NCI-H1048 (cell line): ENCODE measurements at regions not wholly inside any gene's neighbourhood (a gene's known extent, or its start where the extent isn't known, plus 50 kb on each side); places are given as distances from the start of the nearest gene placed in this dataset.

ENCODE experiments used
- DNase-seq: peaks from one replicate; lab custom pipeline; 2025; lab: John Stamatoyannopoulos, UW

GRCh38 chr5:111869681-111870080, 112.7 kb upstream of the NREP start:
- no peak for DNase-seq

- no peak for DNase-seq
These were observed 108.4 kb upstream of the NREP start for GRCh38 chr5:111865356-111865755.

DNA sequence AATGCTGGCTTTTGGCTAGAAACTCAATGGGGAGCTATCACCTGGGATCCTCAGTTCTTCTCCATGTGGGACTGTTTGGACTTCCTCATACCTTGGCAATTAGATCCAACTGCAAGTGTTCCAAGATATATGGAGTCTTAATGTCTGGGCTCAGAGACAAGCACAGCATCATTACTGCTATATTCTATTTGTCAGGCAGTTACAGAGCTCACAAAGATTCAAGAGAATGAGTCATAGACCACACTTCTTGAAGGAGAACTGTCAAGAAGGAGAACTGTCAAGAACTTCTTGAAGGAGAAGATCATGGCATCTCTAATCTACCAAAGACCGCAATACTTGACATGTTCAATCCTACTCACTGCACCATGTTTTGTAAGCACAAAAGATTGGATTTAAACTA, 106.8 kb upstream of the NREP start:
- no peak for DNase-seq

GRCh38 chr5:111859533-111860270, 102.7 kb upstream of the NREP start:
- DNase-seq = no peak

GRCh38 chr5:111859031-111859430, 102.0 kb upstream of the NREP start:
- DNase-seq = no peak

- no peak for DNase-seq
These were observed 100.6 kb upstream of the NREP start for GRCh38 chr5:111857623-111858022.

GRCh38 chr5:111856876-111857466, 100.0 kb upstream of the NREP start:
- DNase-seq = no peak

DNA sequence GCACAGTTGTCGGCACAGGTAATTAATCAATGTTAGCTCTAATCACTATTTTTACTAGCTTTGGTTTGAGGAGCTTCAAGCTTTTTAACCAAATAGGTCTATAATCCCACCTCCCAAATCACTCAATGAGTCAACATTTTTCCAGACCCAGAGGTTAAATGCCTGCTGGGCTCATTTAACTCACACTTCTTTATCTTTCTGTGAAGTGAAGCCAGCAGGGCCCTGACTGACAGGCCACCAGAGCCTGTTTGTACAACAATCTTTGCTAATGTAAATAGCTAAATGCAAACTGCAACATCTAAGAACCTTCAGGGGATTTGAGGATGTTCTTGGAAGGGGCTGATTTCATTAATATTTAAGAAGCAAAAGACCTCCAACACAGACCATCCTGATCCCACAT, 98.4 kb upstream of the NREP start:
- no peak for DNase-seq

DNA sequence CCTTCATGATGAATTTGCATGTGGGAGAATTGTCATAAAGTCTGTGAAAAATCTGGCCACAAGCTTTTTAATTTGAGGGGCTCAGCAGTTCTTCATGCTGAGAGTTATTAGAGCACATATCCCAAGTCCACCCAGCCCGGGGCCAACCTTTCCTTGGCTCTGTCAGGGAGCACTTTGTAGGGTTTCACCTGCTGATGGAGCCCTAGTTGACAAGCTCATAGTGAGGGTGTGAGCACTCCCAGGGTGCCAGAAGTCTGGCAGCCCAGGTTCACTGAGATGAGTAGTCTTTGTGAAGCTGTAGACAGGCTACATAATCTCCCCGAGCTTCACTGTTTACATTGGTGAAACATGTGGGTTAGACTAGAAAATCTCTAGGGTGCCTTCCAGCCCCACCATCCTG, 97.2 kb upstream of the NREP start:
- DNase-seq = no peak

DNA sequence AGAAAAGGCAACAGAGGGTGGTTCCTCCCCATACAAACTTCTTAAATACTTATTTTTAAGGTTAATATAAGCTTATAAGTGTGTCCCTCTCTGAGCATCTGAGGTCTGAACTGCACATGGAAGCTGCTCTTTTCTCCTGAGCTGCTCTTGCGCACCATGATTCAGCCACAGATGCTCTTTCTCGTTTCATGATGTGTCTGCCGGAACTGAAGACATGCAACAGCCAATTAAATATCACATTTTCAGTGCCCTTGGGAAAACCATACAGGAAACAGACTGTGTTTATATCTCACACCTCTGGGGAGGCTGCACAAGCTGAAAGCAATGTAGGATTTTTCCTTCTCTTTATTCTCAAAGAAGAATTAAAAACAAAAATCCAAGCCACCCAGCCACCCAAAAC, 96.8 kb upstream of the NREP start:
- no peak for DNase-seq

DNA sequence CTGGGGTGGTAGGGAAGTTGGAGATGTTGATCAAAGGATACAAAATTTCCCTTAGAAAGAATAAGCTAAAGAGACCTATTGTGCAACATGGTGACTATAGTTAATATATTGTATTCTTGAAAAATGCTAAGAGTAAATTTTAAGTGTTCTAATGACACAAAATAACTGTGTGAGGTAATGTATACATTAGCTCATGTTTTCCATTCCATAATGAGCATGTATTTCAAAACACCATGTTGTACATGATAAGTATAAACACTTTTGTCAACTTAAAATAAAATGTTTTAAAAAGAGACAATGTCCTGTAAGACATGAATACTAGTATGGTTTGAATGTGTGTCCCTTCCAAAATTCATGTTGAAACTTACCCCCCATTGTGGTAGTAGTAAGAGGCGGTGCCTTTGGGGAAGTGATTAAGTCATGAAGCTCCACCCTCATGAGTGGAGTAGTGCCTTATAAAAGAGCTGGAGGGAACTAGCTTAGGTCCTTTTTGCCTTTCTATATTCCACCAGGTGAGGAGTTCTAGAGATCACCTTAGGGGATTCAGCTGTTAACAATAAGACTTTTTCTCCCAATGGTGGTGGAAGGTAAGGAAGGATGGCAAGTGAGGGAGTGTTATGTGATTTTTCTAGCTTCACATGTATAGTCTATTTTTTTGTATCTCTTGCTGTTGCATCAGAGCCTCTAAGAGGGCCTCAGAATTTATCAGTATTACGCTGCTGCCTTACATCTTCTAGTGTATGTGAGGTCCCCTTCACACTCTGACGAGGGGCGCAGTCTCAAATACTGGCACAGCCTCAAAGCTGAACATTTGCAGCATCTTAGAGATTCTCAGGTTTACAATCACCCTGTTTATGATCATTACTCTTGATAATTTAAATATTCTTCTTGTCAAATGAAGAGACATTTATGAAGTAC, 94.9 kb upstream of the NREP start:
- no peak for DNase-seq

- no peak for DNase-seq
These were observed 91.5 kb upstream of the NREP start for GRCh38 chr5:111848476-111848875.

GRCh38 chr5:111847052-111847925, 90.3 kb upstream of the NREP start:
- no peak for DNase-seq

DNA sequence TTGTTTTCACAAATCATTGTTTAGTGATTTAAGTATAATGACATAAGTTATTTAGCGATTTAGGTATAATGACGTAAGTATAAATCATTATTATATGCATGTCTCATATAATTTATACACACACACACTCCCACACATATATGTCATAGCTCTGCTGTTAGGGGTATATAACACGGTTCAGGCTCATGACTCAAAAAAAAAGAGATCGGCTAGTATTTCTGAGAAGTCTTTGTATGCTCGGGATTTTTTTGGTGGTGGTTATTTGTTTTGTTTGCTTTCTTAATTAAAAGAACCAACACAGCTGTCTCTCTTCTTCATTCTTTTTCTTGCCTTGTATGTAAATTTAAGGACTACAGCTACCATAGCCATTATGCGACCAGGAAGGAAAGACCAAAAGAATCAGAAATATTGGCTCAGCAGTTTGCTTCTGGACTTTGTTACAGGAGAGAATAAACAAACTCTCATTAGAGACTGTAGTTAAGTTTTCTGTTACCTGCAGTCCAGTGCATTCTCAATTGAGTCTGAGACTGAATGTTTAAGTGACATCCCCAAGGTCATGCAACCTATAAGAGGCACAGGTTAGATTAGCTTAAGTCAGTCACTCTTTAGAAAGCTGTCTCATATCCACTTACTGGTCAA, 83.2 kb upstream of the NREP start:
- no peak for DNase-seq

- DNase-seq = no peak
These were observed 82.4 kb upstream of the NREP start for GRCh38 chr5:111839438-111839837.

DNA sequence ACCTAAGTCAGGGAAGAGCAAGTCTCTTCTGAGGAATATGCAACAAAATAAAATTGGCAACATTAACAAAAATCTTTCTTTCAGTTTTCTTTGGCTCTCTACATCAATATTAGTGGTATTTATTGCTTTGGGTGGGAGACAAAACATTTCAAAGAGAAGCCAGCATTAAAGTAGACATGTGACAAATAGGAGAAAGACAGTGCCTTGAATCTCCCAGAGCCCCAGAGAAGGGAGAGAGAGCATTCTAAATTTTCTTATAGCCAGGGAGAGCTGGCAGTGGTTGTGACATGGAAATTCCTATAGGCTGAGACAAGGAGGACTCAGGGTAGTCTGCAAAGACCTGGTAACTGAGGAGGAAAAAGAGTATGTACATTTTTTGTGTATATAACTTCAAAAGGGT, 79.4 kb upstream of the NREP start:
- DNase-seq = no peak

DNA sequence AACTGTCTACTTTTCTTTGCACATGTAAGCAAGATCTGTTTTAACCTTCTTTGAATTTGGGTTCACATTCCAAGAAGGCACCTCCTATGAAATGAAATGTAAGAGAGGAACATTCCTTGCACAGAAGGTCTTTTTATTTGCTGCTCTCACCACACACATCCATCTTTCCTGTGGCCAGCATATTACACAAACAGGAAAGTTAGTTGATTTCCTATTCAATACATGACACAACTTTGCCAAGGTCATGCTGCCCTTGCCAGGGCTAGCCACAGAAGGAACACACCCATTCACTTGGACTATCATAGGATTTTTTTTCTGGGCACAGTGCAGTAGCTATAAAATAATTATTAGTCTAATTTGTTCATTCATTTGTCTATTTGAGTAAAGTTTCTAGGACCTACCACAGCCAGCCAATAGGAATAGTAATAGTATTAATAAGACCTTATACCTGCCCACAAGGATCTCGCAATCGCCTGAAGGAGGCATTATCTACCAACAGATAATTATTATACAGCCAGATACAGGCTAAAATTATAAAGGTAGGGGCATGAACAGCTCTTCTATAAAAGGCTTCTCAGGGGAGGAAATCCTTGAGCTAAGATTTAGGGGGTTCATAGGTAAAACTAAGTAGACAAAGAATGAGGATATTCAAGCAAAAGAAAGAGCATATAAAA, 78.1 kb upstream of the NREP start:
- DNase-seq = no peak

GRCh38 chr5:111830333-111830732, 73.3 kb upstream of the NREP start:
- peak; percentile 44 for DNase-seq

DNA sequence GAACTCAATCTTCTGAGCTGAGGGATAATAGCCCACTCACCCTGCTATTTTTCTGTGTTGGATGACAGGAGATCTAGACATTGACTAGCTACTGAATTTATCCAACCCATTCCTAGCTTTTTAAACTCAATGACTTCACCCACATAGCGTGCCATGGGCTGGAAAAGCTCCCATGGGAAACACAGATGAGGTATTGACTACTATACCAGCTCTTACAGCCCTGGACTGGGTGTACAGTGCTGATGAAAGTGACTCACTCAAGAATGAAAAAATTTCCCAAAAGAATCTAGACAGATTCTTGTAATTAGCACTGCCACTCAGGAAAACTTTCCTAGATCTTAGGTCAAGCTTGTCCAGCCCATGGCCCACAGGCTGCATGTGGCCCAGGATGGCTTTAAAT, 72.7 kb upstream of the NREP start:
- DNase-seq = no peak

- no peak for DNase-seq
These were observed 69.1 kb upstream of the NREP start for GRCh38 chr5:111826064-111826463.

DNA sequence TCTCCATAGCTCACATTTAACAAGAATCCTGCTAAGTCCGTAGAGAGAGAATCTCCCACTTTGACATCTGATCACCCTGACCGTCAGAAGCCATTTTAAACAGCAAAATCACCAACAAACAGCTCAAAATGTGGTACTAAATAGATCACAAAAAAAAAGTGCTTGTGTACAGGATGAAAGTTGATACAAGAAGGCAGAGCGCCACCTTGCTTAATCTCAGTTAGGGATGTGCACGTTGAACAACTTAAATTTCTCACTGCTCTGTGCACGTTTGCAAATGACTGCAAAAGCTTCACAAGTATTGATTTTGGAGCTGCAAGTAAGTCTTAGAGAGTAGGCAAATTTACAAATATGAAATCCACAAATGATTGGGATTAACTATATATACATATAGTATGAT, 63.1 kb upstream of the NREP start:
- no peak for DNase-seq
